HFFc6 (cell line): ENCODE measurements at regions not wholly inside any gene's neighbourhood (a gene's known extent, or its start where the extent isn't known, plus 50 kb on each side); places are given as distances from the start of the nearest gene placed in this dataset.

ENCODE experiments used
- DNase-seq: peaks from one replicate; pipeline ENCODE4 v3.0.0-alpha.2; 2018
- H3K27ac Mint-ChIP-seq: 2 replicates; pipeline ENCODE4 v1.8.0; 2020; ENCODE audit warnings: mild to moderate bottlenecking, mixed read lengths
- H3K27me3 Mint-ChIP-seq: 2 replicates; pipeline ENCODE4 v1.8.0; 2021; ENCODE audit warnings: mild to moderate bottlenecking, moderate library complexity, mixed read lengths; ENCODE audit not compliant: insufficient read depth
- H3K36me3 Mint-ChIP-seq: 2 replicates; pipeline ENCODE4 v1.8.0; 2021; ENCODE audit warnings: low read depth, mixed read lengths
- H3K4me1 Mint-ChIP-seq: 2 replicates; pipeline ENCODE4 v1.8.0; 2020; ENCODE audit warnings: low read depth, mixed read lengths
- H3K4me3 Mint-ChIP-seq: 2 replicates; pipeline ENCODE4 v1.8.0; 2020; ENCODE audit warnings: mild to moderate bottlenecking, moderate library complexity, mixed read lengths
- H3K9me3 Mint-ChIP-seq: 2 replicates; pipeline ENCODE4 v1.8.0; 2020; ENCODE audit warnings: mild to moderate bottlenecking, mixed read lengths
- TF ChIP-seq, protein P1 (sequence below): fragments of 200-600 bp; sonication (generic); IDR thresholded peaks from 2 replicates; pipeline ENCODE4 v1.5.0; 2021; ENCODE audit warnings: antibody characterized with exemption, mild to moderate bottlenecking

DNA sequence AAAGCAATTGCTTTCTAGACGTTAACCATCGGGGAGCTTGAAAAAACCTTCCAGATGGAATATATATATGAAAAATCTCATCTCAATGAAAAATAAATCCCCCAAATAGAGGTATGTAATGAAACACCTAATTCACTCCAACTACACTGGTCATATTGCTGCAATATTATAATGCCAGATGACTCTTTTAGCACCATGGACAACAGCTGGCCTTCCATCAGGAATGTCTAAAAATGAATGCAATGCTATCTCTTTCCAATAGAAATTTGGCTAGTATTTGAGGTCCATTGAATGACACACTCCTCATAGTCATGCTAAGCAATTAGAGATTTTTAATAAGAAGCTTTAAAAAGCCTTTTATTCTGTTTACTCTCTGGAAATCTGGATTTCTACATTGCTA is 340.2 kb upstream of the BRINP1 start:
- no peaks in the 10 kb centered on the region for H3K27me3 Mint-ChIP-seq
- H3K36me3 Mint-ChIP-seq: no peaks in the 10 kb centered on the region
- DNase-seq: no peak
- H3K4me3 Mint-ChIP-seq: no peak overlapping the region
- no peak overlapping the region for H3K27ac Mint-ChIP-seq
- H3K4me1 Mint-ChIP-seq: no peaks in the 10 kb centered on the region
- H3K9me3 Mint-ChIP-seq: peaks cover 56% of the 10 kb centered on the region
- TF ChIP-seq, protein P1, sequence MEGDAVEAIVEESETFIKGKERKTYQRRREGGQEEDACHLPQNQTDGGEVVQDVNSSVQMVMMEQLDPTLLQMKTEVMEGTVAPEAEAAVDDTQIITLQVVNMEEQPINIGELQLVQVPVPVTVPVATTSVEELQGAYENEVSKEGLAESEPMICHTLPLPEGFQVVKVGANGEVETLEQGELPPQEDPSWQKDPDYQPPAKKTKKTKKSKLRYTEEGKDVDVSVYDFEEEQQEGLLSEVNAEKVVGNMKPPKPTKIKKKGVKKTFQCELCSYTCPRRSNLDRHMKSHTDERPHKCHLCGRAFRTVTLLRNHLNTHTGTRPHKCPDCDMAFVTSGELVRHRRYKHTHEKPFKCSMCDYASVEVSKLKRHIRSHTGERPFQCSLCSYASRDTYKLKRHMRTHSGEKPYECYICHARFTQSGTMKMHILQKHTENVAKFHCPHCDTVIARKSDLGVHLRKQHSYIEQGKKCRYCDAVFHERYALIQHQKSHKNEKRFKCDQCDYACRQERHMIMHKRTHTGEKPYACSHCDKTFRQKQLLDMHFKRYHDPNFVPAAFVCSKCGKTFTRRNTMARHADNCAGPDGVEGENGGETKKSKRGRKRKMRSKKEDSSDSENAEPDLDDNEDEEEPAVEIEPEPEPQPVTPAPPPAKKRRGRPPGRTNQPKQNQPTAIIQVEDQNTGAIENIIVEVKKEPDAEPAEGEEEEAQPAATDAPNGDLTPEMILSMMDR: no peak

DNA sequence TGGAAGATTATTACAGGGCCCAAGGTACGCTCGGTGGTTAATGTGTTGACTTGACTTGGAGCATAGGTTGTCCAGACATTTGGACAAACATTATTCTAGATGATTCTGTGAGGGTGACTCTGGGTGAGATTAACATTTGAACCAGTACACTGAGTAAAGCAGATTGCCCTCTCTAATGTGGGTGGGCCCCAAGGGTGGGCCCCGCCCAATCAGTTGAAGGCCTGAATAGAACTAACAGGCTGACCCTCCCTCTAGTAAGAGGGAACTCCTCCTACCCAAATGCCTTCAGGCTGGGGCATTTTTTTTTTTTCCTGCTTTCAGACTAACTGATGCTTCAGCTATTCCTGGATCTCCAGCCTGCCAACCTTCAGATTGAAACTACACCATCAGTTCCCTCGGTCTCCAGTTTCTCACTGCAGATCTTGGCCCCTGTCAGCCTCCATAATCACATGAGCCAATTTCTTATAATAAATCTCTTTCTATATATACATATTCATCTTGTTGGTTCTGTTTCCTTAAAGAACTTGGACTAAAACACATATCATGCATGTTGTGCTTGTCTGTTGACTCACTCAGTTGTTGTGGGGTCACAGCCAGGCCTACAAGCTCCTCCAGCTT is 338.1 kb upstream of the BRINP1 start:
- no peak overlapping the region for H3K4me3 Mint-ChIP-seq
- no peaks in the 10 kb centered on the region for H3K27me3 Mint-ChIP-seq
- no peaks in the 10 kb centered on the region for H3K36me3 Mint-ChIP-seq
- TF ChIP-seq, protein P1: no peak
- no peaks in the 10 kb centered on the region for H3K4me1 Mint-ChIP-seq
- no peak overlapping the region for H3K27ac Mint-ChIP-seq
- no peak for DNase-seq
- H3K9me3 Mint-ChIP-seq: peaks cover 49% of the 10 kb centered on the region

DNA sequence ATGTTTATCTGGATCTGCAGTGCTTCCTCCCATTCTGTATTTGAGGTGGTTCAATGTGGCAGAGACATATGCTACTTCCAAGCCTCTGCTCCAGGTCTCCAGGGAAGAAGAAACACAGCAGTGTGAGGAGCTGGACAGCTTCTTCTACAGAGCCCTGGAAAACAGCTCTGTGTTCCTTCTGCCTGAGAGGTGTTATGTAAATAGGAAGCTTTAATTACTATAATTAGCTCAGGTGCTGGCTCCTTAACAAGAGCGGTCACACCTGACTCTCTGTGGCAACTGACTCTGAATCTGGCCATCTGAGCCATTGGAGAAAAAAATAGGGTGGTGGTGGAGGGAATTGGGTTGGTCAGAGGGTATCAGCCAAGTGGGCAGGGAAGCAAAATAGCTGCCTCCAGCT is 332.4 kb upstream of the BRINP1 start:
- Mint-ChIP-seq H3K27me3 (no peaks in the 10 kb centered on the region), H3K9me3 (peaks cover 28% of the 10 kb centered on the region), H3K36me3 (no peaks in the 10 kb centered on the region), H3K4me1 (no peaks in the 10 kb centered on the region), H3K27ac (no peak overlapping the region), H3K4me3 (no peak overlapping the region)
- TF ChIP-seq, protein P1: no peak
- no peak for DNase-seq

DNA sequence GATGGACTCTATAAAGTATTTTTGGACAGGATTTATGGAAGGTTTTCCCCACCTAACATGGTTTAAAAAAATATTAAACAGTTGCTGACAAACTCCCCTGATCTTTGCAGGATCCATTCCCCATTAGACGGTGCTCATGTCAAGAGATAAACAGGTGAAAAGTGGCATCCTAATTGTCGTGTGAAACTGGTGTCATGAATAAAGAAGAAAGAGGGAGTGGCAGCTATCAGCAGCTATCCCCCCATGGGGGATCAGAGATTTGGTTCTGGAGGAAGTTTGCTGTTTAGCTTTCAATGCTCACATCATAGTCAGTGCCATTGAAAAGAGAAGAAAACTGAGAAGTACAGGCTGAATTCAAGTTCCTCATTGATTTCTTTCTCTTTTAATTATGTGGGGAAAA is 329.3 kb upstream of the BRINP1 start:
- TF ChIP-seq, protein P1: no peak
- Mint-ChIP-seq H3K4me3 (no peak overlapping the region), H3K27me3 (no peaks in the 10 kb centered on the region), H3K4me1 (no peaks in the 10 kb centered on the region), H3K36me3 (no peaks in the 10 kb centered on the region), H3K27ac (no peak overlapping the region), H3K9me3 (peaks cover 26% of the 10 kb centered on the region)
- DNase-seq: no peak

DNA sequence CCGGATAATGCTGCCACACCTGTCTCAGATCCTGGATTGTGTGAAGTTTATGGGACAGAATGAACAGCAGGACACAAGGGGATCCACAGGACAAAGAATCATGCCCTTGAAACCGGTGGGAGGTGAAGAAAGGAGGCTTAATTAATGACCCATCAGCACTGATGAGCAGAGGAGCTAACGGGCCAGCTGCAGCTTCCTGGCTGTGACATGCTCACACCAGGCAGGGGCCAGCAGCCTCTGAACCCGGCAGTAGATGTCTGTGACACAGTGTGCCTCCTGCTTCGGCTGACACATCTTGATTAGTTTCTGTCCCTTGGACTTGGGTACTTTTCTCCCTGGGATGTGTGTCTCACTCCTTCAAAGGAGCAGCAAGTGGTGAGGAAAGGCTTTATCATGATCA is 328.8 kb upstream of the BRINP1 start:
- peaks cover 31% of the 10 kb centered on the region for H3K9me3 Mint-ChIP-seq
- no peak overlapping the region for H3K27ac Mint-ChIP-seq
- no peaks in the 10 kb centered on the region for H3K4me1 Mint-ChIP-seq
- no peaks in the 10 kb centered on the region for H3K36me3 Mint-ChIP-seq
- no peaks in the 10 kb centered on the region for H3K27me3 Mint-ChIP-seq
- no peak overlapping the region for H3K4me3 Mint-ChIP-seq
- TF ChIP-seq, protein P1: no peak
- DNase-seq: no peak

DNA sequence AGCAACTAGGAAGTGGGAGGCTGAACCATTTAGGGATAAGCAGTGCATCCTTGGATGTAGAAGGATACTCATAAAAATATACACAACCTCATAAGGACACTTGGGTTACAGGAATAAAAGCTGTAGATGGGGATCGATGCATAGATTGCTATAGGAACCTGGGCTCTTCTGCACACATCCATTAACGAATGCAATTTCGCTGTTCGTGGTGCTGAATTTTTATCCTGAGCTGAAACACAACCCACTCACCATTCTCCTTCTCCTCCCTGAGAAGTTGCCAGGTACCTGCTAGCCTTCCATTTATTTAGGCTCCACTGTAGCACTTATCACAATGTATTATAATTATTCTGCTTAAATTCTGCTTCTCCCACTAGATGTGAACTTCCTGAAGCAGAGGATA is 320.6 kb upstream of the BRINP1 start:
- no peak for DNase-seq
- Mint-ChIP-seq H3K27ac (no peak overlapping the region), H3K4me1 (no peaks in the 10 kb centered on the region), H3K4me3 (no peak overlapping the region), H3K36me3 (no peaks in the 10 kb centered on the region), H3K9me3 (peaks cover 23% of the 10 kb centered on the region), H3K27me3 (no peaks in the 10 kb centered on the region)
- TF ChIP-seq, protein P1: no peak
